Amniotic epithelial cell (primary cell): ENCODE measurements at regions not wholly inside any gene's neighbourhood (a gene's known extent, or its start where the extent isn't known, plus 50 kb on each side); places are given as distances from the start of the nearest gene placed in this dataset.

Experiments used
- DNase-seq: peaks from one replicate; pipeline ENCODE4 v3.0.0-alpha.2; 2010; ENCODE audit warnings: low read depth

DNA sequence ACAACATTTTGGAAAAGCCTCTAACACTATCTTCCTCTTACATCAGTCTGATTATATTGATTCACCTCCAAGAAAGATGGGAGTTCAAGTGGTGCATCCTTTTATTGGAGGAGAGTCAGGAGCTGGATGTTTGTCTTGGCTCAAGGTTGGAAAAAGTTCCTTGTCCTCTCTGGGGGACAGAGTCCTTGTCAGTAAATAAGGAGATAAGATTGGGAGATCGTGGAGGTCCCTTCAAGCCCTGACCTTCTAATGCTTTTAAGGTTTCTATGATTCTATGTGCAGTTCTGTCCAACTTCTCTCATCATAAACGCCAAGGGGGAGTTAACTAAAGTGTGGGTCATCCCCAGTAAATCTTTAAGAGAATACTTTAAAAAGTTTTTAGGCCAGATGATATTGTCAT, 60.9 kb upstream of the CCBE1 start:
- no peak for DNase-seq

DNA sequence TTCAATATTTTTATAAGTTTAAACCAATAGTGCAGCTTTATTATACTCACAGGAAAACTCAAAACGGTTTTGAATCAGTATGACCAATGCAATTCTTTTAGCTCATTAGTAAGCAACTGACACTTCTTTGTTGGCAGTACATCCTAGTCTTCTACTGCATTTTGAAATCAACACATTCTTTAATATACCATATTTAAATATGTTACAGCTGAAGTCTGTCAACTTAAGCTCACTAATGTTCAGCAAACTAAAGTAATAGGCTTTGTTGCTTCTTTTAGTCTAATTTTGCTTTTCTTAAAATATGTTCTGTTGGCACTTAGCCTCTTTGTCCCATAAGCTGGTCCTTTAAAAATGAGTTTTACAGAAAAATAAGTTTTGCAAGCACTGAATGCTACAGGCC, 55.4 kb upstream of the CCBE1 start:
- no peak for DNase-seq

- DNase-seq, result no peak
These were observed 54.0 kb upstream of the CCBE1 start for GRCh38 chr18:59751186-59751585.

GRCh38 chr18:59748628-59749360, 51.6 kb upstream of the CCBE1 start:
- DNase-seq, result peak; percentile 64
